Iris pigment epithelial cell (primary cell): ENCODE measurements at regions not wholly inside any gene's neighbourhood (a gene's known extent, or its start where the extent isn't known, plus 50 kb on each side); places are given as distances from the start of the nearest gene placed in this dataset.

Source experiments
- DNase-seq: peaks from one replicate; pipeline ENCODE4 v3.0.0-alpha.2; 2011; ENCODE audit warnings: low read depth

GRCh38 chr15:31473385-31474058, 146.9 kb downstream of the KLF13 start:
- no peak for DNase-seq

DNA sequence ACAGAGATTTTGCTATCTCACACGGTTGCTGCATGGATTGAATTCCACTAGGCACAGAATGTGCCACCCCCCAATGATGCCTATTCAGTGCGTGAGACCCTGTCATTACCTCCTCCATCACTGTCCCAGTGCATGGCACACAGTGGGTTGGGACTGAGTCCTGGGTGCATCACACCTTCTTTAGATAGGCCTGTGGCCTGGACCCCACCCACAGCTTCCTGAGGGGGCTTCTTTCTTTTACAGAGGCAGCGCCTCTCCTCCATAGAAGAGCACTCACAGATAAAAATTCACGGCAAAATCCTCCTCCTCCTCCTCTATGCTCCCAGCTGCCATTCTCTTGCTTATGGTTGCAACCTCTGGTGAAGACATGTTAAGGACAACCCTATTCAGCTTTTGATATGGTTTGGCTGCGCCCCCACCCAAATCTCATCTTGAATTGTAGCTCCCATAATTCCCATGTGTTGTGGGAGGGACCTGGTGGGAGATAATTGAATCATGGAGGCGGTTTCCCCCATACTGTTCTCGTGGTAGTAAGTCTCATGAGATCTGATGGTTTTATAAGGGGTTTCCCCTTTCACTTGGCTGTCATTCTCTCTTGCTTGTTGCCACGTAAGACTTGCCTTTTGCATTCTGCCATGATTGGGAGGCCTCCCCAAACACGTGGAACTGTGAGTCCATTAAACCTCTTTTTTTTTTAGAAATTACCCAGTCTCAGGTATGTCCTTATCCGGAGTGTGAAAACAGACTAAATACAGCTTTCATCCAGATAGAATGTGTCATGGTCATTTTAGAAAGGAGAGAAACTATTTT, 147.6 kb downstream of the KLF13 start:
- no peak for DNase-seq

- no peak for DNase-seq
Measured at GRCh38 chr15:31476236-31476810, 149.7 kb downstream of the KLF13 start.

GRCh38 chr15:31476866-31477265, 150.2 kb downstream of the KLF13 start:
- no peak for DNase-seq

GRCh38 chr15:31477301-31477700, 150.7 kb downstream of the KLF13 start:
- DNase-seq = no peak

GRCh38 chr15:31477851-31478701, 151.4 kb downstream of the KLF13 start:
- no peak for DNase-seq

GRCh38 chr15:31478702-31479221, 152.1 kb downstream of the KLF13 start:
- no peak for DNase-seq

DNA sequence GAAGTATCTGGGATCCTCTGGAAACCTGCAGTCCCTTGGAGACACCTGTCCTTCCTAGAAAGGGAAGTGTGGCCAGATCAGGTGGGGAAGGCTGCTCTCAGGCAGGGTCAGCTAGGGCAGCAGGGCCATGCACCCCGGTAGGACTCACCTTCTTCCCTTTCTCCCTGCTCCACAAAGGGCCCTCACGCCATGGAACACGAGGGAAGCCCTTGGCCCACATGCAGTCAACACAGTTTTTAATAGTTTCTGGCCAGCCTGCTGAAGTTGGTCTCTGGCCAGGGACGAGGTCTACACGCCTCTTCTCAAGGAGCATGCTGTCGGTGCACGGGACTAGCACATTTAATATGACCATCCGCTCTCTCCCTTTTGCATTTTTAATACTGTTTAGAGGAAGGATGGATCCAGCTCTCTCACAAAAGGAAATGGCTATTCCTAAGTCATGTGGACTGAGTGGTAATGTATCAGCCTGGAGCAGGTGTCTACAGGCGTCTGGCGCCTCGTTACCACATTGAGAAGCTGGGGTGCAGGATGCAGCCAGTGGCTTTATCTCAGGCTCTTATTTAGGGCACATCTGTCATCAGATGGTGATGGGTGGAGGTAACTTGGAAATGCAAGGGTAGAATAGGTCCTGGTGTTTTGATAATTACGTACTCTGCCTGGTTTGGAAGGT, 153.9 kb downstream of the KLF13 start:
- no peak for DNase-seq

DNA sequence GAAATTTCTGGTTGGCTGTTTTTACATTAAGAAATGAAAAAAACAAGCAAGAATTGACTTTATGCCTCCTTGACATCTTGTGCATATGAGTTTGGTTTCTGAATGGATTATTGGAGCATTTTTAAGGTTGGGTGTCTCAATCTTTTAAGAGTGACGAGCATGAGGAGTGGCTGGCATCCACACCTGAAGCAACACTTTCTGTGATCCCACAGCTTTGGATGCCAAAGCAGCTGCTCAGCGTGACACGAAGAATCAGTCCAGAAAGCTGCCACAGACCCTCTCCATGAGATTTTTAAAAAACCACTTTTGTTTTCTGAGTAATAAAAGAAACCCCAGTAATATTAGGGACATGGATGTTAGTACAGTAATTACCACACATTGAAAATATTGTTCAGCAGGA, 154.5 kb downstream of the KLF13 start:
- DNase-seq = no peak

DNA sequence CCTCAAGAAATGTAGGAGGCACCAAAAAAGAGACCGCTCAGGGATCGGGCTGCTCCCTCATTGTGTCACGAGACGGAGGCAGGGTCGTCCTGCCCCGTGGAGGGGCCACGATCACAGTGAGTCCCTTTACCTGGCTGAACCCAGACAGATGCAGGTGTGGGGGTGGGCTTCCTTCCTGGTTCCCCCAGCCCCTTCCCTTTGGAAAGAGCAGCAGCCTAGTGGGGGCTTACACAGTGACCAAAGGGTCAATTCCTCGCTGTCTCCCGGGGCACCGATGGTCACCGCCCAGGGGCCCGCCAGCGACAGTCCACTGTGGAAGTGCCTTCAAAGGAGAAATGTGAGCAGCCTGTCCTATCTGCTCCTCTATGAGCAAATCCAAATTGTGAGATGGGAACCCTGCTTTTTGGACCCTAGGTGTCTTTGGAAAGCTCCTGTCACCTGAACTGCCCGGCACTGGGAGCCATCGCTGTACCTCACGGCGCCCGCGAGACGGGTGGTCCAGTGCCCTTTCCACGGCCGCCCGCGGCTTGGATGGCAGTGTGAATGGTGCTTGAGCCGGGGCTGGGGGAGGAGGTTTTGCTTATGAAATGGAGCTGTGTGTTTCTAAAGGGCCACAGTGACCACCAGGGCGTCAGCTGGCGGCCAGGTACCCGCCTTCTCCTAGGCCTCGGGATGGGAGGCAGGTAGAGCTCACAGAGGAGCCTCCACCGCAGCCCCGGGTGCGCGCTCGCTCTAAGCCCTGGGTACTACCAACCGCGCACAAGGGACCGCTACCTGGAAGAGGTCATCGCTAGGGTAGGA, 155.7 kb downstream of the KLF13 start:
- DNase-seq = no peak

DNA sequence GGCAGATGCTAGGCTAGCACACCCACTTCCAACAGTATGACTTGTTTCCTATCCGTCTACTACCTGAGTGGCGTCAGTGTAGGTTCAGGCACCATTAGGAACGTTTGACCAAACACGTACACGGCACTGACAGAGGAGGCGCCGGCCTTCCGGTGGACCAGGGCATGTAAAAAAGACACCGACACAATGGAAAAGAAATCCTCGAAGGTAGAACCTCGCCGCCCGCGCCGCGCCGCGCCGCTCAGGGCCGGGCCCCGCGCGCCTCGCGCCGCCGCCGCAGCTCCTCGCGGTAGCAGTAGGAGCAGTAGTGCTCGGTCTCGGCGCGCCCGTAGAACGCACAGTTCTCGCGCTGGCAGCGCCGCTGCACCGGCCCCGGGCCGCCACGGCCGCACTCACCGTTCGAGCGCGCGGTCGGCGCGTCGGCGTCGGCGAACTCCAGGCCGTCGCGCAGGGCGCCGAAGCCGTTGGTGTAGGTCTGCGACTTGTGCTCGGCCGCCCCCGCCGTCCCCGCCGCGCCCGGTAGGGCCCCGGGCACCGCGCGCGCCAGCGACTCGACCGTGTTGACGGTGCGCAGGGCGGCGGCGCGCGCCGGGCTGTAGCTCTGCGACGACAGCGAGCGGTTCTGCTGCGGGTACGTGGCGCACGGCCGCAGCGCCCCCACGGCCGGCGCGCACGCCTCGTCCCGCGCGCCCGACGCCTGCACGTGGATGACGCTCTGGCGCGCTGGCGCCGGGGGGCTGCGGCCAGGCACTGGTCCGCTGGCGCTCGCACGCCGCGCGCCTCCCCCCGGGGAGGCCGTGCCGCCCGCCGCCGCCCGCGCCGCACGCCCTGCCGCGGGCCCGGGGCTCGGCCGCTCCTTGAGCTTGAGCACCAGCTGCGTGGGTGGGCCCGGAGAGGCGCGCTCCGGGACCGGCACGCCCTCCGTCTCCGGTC, 156.7 kb downstream of the KLF13 start:
- no peak for DNase-seq

DNA sequence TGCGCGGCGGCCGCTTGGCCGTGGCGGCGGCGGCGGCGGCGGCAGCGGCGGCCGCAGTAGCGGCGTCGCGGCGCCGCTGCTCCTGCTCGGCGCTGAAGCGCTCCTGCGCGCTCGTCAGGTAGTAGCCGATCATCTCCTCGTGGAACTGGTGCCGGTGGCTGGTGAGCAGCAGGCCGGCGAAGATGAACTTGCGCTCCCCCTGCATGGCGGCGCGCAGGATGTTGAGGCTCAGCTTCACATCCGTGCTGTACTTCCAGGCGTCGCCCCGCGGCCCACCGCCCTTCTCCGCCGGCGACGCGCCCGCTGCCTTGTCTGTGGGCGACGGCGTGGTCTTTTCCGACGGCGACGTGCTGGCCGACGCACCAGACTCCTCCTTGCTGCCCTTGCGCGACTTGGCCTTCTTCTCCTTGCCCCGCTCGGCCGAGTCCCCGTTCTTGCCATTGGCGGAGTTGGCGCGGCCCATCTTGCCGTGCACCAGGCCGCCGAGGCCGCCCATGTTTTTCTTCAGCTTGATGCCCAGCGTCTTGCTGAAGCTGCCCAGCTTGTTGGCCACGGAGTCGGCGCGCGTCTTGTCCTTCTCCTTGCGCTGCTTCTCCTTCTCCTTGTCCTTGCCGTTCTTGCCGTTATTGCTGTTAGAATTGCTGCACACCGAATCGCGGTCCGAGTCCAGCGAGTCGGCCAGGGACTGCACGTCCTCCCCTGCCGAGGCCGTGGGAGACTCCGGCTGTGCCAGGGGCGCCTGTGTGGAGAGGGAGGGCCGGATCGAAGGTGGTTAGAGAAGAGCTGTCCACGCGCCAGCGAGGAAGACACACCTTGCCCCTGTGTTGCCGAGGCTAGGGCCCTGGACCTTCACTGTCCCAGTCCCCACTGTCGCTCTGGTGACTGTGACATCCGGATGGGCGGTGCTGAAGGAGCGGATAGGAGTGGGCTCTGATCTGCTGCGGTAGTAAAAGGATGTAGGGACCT, 157.6 kb downstream of the KLF13 start:
- DNase-seq = no peak

DNA sequence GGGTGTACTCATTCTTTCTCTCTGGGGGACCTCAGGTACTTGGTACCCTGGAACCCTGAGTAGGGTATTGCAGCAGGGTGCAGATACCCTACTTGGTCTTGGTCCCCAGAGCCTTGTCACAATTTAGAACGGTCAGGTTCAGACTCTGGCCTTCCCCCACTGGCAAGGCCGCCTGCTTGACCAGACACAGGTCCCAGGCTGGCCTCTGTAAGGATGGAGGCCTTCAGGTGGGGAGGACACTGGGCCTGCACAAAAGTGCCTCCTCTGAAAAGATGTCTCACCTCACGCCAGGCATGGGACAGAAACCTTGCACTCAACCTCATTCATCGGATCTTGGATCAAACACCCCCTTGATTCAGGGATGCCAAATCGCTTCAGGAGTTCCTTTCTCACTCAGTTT, 158.4 kb downstream of the KLF13 start:
- DNase-seq = no peak

DNA sequence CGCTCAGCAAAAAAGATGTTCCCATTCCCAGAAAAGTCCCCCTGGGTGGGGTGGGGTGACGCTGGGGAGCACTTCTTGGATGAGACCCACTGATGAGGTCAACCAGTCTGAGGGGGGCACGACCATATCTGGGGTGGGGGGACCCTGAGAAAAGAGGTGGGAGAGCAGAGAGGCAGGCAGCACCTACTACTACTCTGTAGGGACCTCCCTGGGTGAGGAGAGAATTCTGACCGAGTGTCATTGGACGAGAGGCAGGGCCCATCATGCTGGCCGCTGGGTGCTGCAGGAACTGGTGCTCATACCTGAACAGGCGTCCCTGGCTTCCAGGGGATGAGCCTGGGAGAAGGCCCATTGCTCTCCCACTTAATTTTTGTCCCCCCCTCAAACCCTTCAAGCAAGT, 158.8 kb downstream of the KLF13 start:
- DNase-seq = no peak

GRCh38 chr15:31485911-31486461, 159.4 kb downstream of the KLF13 start:
- DNase-seq = no peak

DNA sequence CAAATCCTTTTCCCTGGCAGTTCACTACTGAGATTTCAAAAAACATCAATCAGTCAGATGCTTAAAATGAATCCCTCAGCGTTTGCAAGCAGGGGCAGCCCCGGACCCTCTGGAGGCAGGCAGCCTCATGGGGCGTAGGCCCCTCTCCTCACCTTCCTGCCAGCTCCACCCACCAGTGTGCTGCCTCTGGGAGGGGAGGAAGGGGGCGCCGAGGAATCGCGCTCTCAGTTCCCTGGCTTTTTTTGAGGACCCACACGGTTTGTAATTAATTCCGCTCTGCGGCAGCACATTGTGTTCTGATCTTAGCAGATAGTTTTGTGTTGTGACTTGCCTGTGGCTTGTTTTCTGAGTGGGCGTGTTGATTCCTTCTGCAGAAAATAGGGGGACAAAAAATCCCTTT, 159.9 kb downstream of the KLF13 start:
- no peak for DNase-seq

GRCh38 chr15:31486906-31487695, 160.5 kb downstream of the KLF13 start:
- no peak for DNase-seq
